NCI-H82 (cell line): ENCODE measurements at regions not wholly inside any gene's neighbourhood (a gene's known extent, or its start where the extent isn't known, plus 50 kb on each side); places are given as distances from the start of the nearest gene placed in this dataset.
A peak's percentile ranks its signal among the peaks of the same experiment; 100 is the strongest.
"Not testable (repeated sequence)": the region's sequence is repeated elsewhere in the genome, so short reads cannot be mapped to it uniquely, and the experiment has no call there.

Source experiments
- DNase-seq: peaks from one replicate; lab custom pipeline; 2025; lab: John Stamatoyannopoulos, UW

- DNase-seq: no peak
Measured at GRCh38 chr12:83472350-83472749, 785.6 kb downstream of the TMTC2 start.

GRCh38 chr12:83471341-83471740 lies 784.6 kb downstream of the TMTC2 start:
- DNase-seq: no peak

DNA sequence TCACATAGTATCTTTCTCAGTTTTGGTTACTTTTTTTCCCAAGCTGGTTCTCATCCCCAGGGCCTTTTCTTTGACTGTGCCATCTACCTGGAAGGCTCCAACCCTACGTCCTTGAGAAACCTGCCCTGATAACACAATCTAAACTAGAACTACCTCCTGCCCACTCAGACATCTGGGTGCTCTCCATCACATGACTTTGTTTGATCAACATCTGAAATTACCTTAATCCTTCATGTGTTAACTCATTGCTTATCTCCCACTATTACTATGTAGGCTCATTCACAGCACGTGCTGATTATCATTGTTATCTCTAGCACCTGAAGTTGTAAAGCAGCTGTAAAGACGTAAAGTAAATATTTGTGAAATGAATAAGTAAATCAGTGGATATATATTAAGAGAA lies 784.0 kb downstream of the TMTC2 start:
- DNase-seq: no peak

GRCh38 chr12:83468988-83469908 lies 782.5 kb downstream of the TMTC2 start:
- DNase-seq: no peak

DNA sequence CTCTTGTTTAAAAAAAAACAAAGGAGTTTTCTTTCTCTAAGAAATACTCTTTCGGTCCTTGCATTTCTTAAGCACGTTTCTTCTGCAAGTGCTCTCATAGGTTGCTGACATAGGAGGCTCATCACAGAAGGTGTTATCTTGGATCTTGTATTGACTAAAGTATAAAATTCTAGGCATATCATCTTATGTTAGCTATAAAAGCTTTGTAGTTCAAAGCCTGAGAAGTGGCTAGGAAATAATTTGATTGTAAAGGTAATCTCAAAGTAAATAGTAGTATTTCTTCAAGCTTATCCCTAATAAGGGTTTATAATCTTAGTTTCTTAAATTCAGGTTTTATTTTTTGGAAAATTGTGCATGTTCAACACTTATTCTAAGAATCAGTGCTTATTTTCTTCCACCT lies 778.9 kb downstream of the TMTC2 start:
- no peak for DNase-seq

DNA sequence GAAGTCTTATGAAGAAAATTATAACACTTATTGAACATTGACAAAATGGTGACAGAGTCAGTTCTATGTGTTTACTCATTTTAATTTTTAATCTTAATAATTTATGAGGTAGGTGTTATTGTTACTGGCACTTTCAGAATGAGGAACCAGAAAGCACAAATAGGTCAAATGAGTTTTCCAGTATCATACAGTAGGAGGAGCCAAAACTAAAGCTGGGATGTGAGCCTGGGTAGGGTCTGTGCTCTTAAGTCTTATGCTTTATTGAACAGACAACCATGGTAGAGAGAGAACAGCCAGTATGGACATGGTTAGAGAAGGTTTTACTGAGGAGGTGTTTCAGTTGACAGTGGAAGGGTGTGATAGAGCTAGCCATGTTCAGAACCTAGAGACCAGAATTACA lies 775.7 kb downstream of the TMTC2 start:
- DNase-seq: peak; percentile 27

- DNase-seq: no peak
Measured at GRCh38 chr12:83461336-83461935, 774.7 kb downstream of the TMTC2 start.

GRCh38 chr12:83451189-83451588 lies 764.5 kb downstream of the TMTC2 start:
- no peak for DNase-seq

- no peak for DNase-seq
Measured at GRCh38 chr12:83434600-83434999, 747.9 kb downstream of the TMTC2 start.

DNA sequence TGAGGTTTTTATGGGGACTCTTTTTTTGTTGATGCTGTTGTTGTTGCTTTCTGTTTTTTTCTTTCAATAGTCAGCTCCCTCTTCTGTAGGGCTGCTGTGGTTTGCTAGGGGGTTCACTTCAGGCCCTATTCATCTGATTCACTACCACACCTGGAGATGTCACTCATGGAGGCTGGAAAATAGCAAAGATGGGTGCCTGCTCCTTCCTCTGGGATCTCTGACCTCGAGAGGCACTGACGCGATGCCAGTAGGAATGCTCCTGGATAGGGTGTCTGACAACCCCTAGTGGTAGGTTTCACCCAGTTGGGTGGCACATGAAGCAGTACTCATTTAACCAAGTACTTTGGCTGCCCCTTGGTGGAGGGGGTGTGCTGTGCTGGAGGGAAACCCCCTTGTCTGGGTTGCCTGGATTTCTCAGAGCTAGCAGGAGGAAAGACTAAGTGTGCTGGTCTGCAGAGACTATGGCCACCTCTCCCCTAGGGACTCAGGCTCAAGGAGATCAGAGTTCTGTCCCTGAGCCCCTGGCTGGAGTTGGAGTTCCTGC lies 745.5 kb downstream of the TMTC2 start:
- DNase-seq: no peak

GRCh38 chr12:83427586-83428136 lies 741.0 kb downstream of the TMTC2 start:
- DNase-seq: not testable (repeated sequence)

DNA sequence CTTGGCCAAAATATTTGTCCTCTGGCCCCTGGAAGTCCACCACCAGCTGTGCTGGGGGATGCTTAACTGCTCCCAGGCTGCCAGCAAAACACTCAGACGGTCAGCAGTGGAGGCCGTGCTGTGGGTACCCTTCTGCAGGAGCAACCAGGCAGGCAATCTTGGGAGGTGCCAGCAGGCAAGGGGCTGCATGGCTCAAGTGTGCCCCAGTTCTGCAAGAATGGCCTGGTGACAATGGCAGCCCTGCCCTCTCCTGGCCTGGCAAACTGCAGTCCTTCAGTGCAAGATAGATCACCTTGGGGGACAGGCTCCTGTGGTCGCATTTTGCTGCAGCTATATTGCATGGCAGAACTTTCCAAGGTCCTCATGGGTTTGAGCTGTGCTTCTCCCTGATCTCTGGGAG lies 728.3 kb downstream of the TMTC2 start:
- no peak for DNase-seq

DNA sequence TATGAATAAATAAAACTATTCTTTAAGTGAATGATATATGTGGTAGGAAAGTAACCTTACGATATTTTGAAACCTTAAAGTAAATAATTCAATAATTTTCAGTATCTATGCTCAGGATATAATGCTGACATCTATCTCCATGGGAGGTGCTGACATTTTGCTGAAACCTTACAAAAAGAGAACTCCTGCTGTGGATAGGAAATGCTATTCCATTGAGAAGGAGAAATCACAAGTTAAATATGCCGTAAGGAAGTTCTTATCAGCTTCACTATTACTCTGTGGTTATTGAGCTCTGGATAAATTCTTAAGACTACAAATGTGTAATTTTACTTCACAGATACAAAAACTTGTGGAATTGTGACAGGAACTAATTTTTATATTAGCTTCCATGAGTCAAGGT lies 722.1 kb downstream of the TMTC2 start:
- DNase-seq: no peak

- no peak for DNase-seq
Measured at GRCh38 chr12:83408146-83408545, 721.4 kb downstream of the TMTC2 start.

- no peak for DNase-seq
Measured at GRCh38 chr12:83404521-83404920, 717.8 kb downstream of the TMTC2 start.

- DNase-seq: no peak
Measured at GRCh38 chr12:83390186-83390585, 703.5 kb downstream of the TMTC2 start.

- peak; percentile 30 for DNase-seq
Measured at GRCh38 chr12:83389237-83389996, 702.7 kb downstream of the TMTC2 start.

DNA sequence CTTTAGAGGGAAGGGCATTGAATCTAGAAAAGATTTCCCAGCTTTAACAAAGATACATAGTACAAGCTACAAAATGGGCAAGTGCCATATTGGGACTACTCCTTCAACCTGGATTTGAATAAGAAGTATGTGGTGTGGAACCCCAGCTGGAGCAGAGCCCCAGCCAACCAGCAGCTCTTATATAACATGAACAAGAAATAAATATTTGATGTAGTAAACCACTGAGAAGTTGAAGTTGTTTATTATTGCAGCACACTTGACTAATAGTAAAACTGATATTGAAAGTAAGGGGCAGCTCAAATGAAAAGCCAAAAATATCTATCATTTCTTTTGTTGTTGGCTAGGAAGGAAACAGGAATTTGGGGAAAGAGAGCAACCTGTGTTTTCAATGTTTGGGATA lies 701.8 kb downstream of the TMTC2 start:
- DNase-seq: no peak

- no peak for DNase-seq
Measured at GRCh38 chr12:83386527-83387264, 700.0 kb downstream of the TMTC2 start.

DNA sequence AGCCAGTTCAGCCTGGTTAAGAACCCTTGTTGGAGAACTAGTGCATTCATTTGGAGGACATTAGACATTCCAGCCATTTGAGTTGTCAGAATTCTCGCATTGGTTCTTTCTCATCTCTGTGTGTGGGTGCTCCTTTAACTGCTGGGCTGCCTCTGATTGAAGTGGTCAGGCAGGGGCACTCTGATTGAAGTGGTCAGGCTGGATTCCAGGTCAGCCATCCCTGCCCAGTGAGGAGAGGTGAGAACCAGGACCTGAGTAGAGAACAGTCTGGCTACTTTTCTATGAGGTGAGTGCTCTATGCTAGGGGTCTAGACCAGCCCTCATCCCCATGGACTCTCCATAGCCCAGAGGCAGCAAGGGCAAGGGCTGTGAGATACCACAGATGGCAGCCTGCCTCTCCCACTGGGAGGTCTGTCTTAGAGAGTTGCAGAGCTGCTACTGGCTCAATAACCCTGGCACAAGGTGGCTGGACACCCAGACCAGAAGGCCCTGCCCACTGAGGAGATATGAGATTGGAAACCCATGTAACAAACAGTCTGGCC lies 691.6 kb downstream of the TMTC2 start:
- no peak for DNase-seq

- DNase-seq: peak; percentile 6
Measured at GRCh38 chr12:83365317-83365716, 678.6 kb downstream of the TMTC2 start.
